Upper lobe of left lung (tissue), 6 donors: ENCODE measurements at regions not wholly inside any gene's neighbourhood (a gene's known extent, or its start where the extent isn't known, plus 50 kb on each side); places are given as distances from the start of the nearest gene placed in this dataset.
A peak's percentile ranks its signal among the peaks of the same experiment; 100 is the strongest.

Experiments used
- ATAC-seq, 2 donors: fragments of 200-7000 bp; cut with Tn5 transposase; one replicate each; pipeline ENCODE4 v1.9.1; 2022; ENCODE audit warnings: mild to moderate bottlenecking in 2 of 2, moderate library complexity in 2 of 2; ENCODE audit not compliant: low FRiP score in 2 of 2
- DNase-seq, 2 donors: peaks; one replicate each; pipeline ENCODE4 v3.0.0-alpha.2; 2019 to 2020
- H3K27ac ChIP-seq, 4 donors: fragments of 200-600 bp; sonication (generic); one replicate each; pipeline ENCODE4 v1.5.1; 2016 to 2019
- H3K27me3 ChIP-seq, 4 donors: fragments of 200-600 bp; sonication (generic); one replicate each; pipeline ENCODE4 v1.5.1; 2017 to 2019
- H3K36me3 ChIP-seq, 4 donors: fragments of 200-600 bp; sonication (generic); one replicate each; pipeline ENCODE4 v1.5.1; 2016 to 2019
- H3K4me1 ChIP-seq, 4 donors: fragments of 200-600 bp; sonication (generic); one replicate each; pipeline ENCODE4 v1.5.1; 2018 to 2019
- H3K4me3 ChIP-seq, 4 donors: fragments of 200-600 bp; sonication (generic); one replicate each; pipeline ENCODE4 v1.5.1; 2017 to 2019; ENCODE audit warnings: mild to moderate bottlenecking in 2 of 4, moderate library complexity in 1 of 4
- H3K9me3 ChIP-seq, 4 donors: fragments of 200-600 bp; sonication (generic); one replicate each; pipeline ENCODE4 v1.5.1; 2018 to 2019
- CTCF ChIP-seq, 6 experiments: fragments of 450-650 bp in 4 of 6; fragments of 200-600 bp in 2 of 6; sonication (generic) in 2 of 6; IDR thresholded peaks; one replicate each; pipeline ENCODE4 v1.5.1; 2016 to 2019; ENCODE audit warnings: antibody characterized with exemption in 6 of 6
- EP300 ChIP-seq, 4 donors: sonication (generic); formaldehyde crosslinking; IDR thresholded peaks; one replicate each; pipeline ENCODE4 v1.5.1; 2017; ENCODE audit warnings: antibody characterized with exemption in 4 of 4, control low read depth in 2 of 4
- POLR2A ChIP-seq, 4 donors: fragments of 450-650 bp; IDR thresholded peaks; one replicate each; pipeline ENCODE4 v1.5.1; 2016 to 2017; ENCODE audit warnings: antibody characterized with exemption in 4 of 4, mild to moderate bottlenecking in 2 of 4
- POLR2AphosphoS5 ChIP-seq, 2 donors: sonication (generic); formaldehyde crosslinking; IDR thresholded peaks; one replicate each; pipeline ENCODE4 v1.5.1; 2017; ENCODE audit warnings: antibody characterized with exemption in 2 of 2
- WGBS, 2 donors: methylation state at CpG; one replicate each; pipeline ENCODE4 v1.1.5; 2017 to 2018; 5-methylcytosine and 5-hydroxymethylcytosine counted together
- donor health status: DM: no; HTN: no; CAD: no; lungs with moderate emphysema.
- donor health status: DM: no; HTN: yes; CAD: no; lungs with severe emphysema.

DNA sequence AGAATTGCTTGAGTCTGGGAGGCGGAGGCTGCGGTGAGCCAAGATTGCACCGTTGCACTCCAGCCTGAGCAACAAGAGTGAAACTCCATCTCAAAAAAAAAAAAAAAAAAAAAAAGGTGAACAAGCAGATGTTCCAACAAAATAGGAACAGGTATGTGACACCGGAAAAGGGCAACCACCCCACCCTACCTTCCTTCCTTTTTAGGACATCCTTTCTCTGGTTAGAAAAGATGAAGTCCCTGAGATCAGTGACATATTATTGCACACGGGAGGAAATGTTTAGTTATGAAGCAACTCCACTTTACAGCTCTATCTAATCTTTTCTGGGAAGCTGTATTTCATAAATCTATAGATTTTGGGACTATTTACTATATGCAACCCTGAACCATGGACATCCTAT is 114.2 kb upstream of the MON1B start:
- ATAC-seq (no peak), DNase-seq (no peak)
- no peaks in the 10 kb centered on the region for H3K27me3 ChIP-seq
- peaks cover 0 to 4% (median 0%) of the 10 kb centered on the region in 4 donors for H3K4me1 ChIP-seq
- 64 to 75% methylated on average over 5 of the region's 5 CpGs for WGBS, 2 donors
- H3K36me3 ChIP-seq = no peaks in the 10 kb centered on the region
- no peaks in the 10 kb centered on the region for H3K9me3 ChIP-seq
- no peak overlapping the region for H3K4me3 ChIP-seq
- no peak for TF ChIP-seq POLR2AphosphoS5 (IDR thresholded peaks at IDR 0.05)
- TF ChIP-seq CTCF (IDR thresholded peaks at IDR 0.05) = no peak
- no peak for TF ChIP-seq EP300 (IDR thresholded peaks at IDR 0.05)
- H3K27ac ChIP-seq = no peak overlapping the region

DNA sequence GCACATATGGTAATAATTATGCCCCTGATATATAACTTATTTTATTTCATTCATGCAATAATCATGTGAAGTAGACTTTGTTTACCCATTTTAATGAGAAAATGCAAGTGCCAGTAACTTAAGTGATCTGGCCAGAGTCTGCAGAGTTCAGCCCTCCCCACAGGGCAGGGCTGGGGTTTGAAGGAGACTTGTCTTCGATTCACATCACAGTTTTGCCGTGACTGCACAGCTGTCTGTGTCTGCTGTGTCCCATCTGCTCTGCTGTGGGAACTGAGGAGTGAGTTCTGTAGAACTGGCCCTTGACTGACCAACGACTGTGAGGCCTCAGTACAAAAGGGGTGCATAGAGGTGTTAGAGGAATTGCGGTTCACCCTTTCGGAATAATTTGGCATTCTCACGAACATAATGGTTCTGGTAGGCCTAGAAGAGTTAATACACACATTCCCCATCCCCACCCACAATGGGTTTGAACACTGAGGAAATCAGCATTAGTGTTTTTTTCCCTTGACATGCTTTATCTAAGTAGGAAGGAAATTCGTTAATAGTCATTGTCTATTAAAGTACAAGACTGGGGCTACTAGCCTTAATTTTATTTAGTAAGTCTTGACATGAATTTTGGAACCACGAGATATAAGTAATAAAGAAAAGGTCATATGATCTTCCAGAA is 113.6 kb upstream of the MON1B start:
- Histone ChIP-seq H3K27ac (no peak overlapping the region), H3K4me1 (peaks cover 0 to 4% (median 0%) of the 10 kb centered on the region in 4 donors), H3K27me3 (no peaks in the 10 kb centered on the region), H3K36me3 (no peaks in the 10 kb centered on the region), H3K9me3 (no peaks in the 10 kb centered on the region), H3K4me3 (no peak overlapping the region)
- 51 to 59% methylated on average over 8 of the region's 8 CpGs for WGBS, 2 donors
- DNase-seq = no peak
- TF ChIP-seq EP300 (IDR thresholded peaks at IDR 0.05) (no peak), CTCF (IDR thresholded peaks at IDR 0.05) (no peak), POLR2A (IDR thresholded peaks at IDR 0.05) (no peak), POLR2AphosphoS5 (IDR thresholded peaks at IDR 0.05) (no peak)
- no peak for ATAC-seq

GRCh38 chr16:77085981-77086380 is 105.0 kb upstream of the MON1B start:
- Histone ChIP-seq H3K4me3 (no peak overlapping the region), H3K36me3 (no peaks in the 10 kb centered on the region), H3K27me3 (no peaks in the 10 kb centered on the region), H3K4me1 (no peaks in the 10 kb centered on the region), H3K27ac (no peak overlapping the region), H3K9me3 (no peaks in the 10 kb centered on the region)
- TF ChIP-seq POLR2A (IDR thresholded peaks at IDR 0.05) (no peak), CTCF (IDR thresholded peaks at IDR 0.05) (no peak), POLR2AphosphoS5 (IDR thresholded peaks at IDR 0.05) (no peak), EP300 (IDR thresholded peaks at IDR 0.05) (no peak)
- WGBS, 2 donors = 76 to 89% methylated on average over 1 of the region's 1 CpG
- DNase-seq = no peak
- no peak for ATAC-seq

DNA sequence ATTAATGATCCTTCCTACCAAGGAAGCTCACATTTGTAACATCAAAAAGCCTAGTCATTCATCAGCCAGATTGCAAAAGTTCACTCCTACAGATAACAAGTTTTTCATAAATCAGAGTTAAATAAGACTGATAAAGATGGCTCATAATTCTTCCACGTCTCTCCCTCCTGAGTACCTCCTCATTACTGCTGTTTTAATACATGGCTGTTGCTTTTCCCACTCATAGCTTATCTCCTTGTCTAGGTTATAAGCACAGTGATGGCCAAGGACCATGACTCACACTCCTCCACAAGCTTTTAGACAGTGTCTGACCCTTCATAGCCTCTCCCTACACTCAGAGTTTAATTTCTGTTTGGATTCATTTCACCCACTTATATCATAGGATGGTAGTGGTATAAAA is 100.9 kb upstream of the MON1B start:
- Histone ChIP-seq H3K4me3 (no peak overlapping the region), H3K27ac (no peak overlapping the region), H3K27me3 (no peaks in the 10 kb centered on the region), H3K4me1 (no peaks in the 10 kb centered on the region), H3K9me3 (no peaks in the 10 kb centered on the region), H3K36me3 (no peaks in the 10 kb centered on the region)
- WGBS, 2 donors = 54 to 85% methylated on average over 1 of the region's 1 CpG
- TF ChIP-seq POLR2A (IDR thresholded peaks at IDR 0.05) = no peak
- TF ChIP-seq CTCF (IDR thresholded peaks at IDR 0.05) = no peak
- no peak for TF ChIP-seq EP300 (IDR thresholded peaks at IDR 0.05)
- TF ChIP-seq POLR2AphosphoS5 (IDR thresholded peaks at IDR 0.05) = no peak
- ATAC-seq = peak in 1 of 2 donors; percentile 89
- DNase-seq = no peak

DNA sequence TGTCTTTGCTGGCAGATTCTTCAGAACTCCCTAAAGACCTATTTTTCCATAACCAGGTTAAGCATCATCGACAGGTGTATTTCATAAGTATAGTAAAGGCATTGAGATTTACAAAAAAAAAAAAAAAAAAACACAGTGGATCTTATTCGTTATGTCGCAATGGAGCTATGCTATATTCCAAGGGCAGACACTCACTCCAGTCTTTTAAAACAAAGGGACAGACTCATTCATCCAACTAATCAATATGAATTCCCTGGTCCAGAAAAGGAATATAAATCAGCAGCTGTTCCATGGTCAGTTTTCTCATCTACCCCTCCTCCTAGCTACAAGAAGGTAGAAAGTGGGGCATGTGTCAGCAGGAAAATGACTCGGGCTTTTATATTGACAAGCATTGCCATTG is 97.7 kb upstream of the MON1B start:
- WGBS, 2 donors = 90 to 91% methylated on average over 4 of the region's 4 CpGs
- no peak overlapping the region for H3K27ac ChIP-seq
- TF ChIP-seq POLR2A (IDR thresholded peaks at IDR 0.05) = no peak
- no peak for TF ChIP-seq CTCF (IDR thresholded peaks at IDR 0.05)
- no peak for TF ChIP-seq EP300 (IDR thresholded peaks at IDR 0.05)
- no peak for TF ChIP-seq POLR2AphosphoS5 (IDR thresholded peaks at IDR 0.05)
- H3K9me3 ChIP-seq = no peaks in the 10 kb centered on the region
- H3K36me3 ChIP-seq = no peaks in the 10 kb centered on the region
- H3K4me1 ChIP-seq = no peaks in the 10 kb centered on the region
- DNase-seq (no peak), ATAC-seq (no peak)
- H3K4me3 ChIP-seq = no peak overlapping the region
- no peaks in the 10 kb centered on the region for H3K27me3 ChIP-seq
